B cell (primary cell): ENCODE measurements at regions not wholly inside any gene's neighbourhood (a gene's known extent, or its start where the extent isn't known, plus 50 kb on each side); places are given as distances from the start of the nearest gene placed in this dataset.

Experiments
- ATAC-seq: fragments of 200-7000 bp; cut with Tn5 transposase; one replicate; pipeline ENCODE4 v1.10.0; 2021; ENCODE audit warnings: low read depth, mild to moderate bottlenecking, moderate number of reproducible peaks, moderate library complexity
- CTCF ChIA-PET: fragments of 350-600 bp; sonication (Branson Sonifier 250); formaldehyde crosslinking; loops from one replicate; lab custom pipeline; 2021; ENCODE audit warnings: antibody characterized with exemption, inconsistent platforms; lab: Charles Lee
- POLR2A ChIA-PET: fragments of 350-600 bp; sonication (Branson Sonifier 250); formaldehyde crosslinking; loops from one replicate; lab custom pipeline; 2021; ENCODE audit warnings: antibody characterized with exemption; lab: Charles Lee
- DNase-seq: peaks from one replicate; pipeline ENCODE4 v3.0.0; 2013
- H2AFZ ChIP-seq: 2 replicates; pipeline ENCODE4 v1.6.1; 2012; ENCODE audit warnings: mild to moderate bottlenecking, low read depth, low read length; ENCODE audit not compliant: insufficient read depth, poor library complexity, severe bottlenecking
- H3K27ac ChIP-seq, 2 donors: 1 replicate in 1 of 2; 2 replicates in 1 of 2; pipeline ENCODE4 v1.5.1; 2012 to 2013; ENCODE audit warnings: low read length in 2 of 2, mild to moderate bottlenecking in 2 of 2, moderate library complexity in 1 of 2
- H3K27me3 ChIP-seq, 4 experiments: fragments of 200-600 bp in 1 of 4; sonication (generic) in 1 of 4; replicated peaks in 1 of 4; 1 replicate in 2 of 4; 2 replicates in 2 of 4; pipeline versions ENCODE4 v1.6.1 to v1.7.0; 2013 to 2016; ENCODE audit warnings: low read length in 3 of 4, mild to moderate bottlenecking in 2 of 4, mixed read lengths in 1 of 4, moderate library complexity in 1 of 4; ENCODE audit not compliant: insufficient read depth in 4 of 4, control insufficient read depth in 3 of 4; ENCODE audit errors: control extremely low read depth in 1 of 4
- H3K36me3 ChIP-seq, 2 experiments: replicated peaks in 1 of 2; 1 replicate in 1 of 2; 2 replicates in 1 of 2; pipeline versions ENCODE4 v1.6.1 to v1.7.1; 2013; ENCODE audit warnings: low read length in 1 of 2; ENCODE audit not compliant: insufficient read depth in 2 of 2, control insufficient read depth in 1 of 2; ENCODE audit errors: control extremely low read depth in 1 of 2, extremely low read depth in 1 of 2
- H3K4me1 ChIP-seq, 2 donors: fragments of 200-600 bp in 1 of 2; sonication (generic) in 1 of 2; 1 replicate in 1 of 2; 2 replicates in 1 of 2; pipeline versions ENCODE4 v1.5.1 to v1.6.1; 2013 to 2017; ENCODE audit warnings: low read length in 2 of 2; ENCODE audit not compliant: control insufficient read depth in 2 of 2, insufficient read depth in 2 of 2
- H3K4me2 ChIP-seq: replicated peaks from 2 replicates; pipeline ENCODE3; 2012; ENCODE audit warnings: mild to moderate bottlenecking, low read depth, low read length; ENCODE audit not compliant: poor library complexity, severe bottlenecking
- H3K4me3 ChIP-seq, 5 experiments: fragments of 200-600 bp in 1 of 5; sonication (generic) in 1 of 5; 1 replicate in 3 of 5; 2 replicates in 2 of 5; pipeline versions ENCODE4 v1.5.1 to v1.7.0; 2011 to 2016; ENCODE audit warnings: low read length in 4 of 5, mild to moderate bottlenecking in 4 of 5, low read depth in 2 of 5, control low read depth in 1 of 5, moderate library complexity in 1 of 5; ENCODE audit not compliant: insufficient read depth in 1 of 5; ENCODE audit errors: control extremely low read depth in 1 of 5, extremely low read depth in 1 of 5
- H3K79me2 ChIP-seq: fragments of 200-600 bp; sonication (generic); one replicate; pipeline ENCODE4 v1.6.0; 2016; ENCODE audit warnings: low read length; ENCODE audit not compliant: control insufficient read depth, insufficient read depth
- H3K9ac ChIP-seq: fragments of 200-600 bp; sonication (generic); 2 replicates; pipeline ENCODE4 v1.6.1; 2017; ENCODE audit warnings: mild to moderate bottlenecking, low read length, moderate library complexity
- H3K9me3 ChIP-seq, 3 donors: one replicate each; pipeline versions ENCODE4 v1.6.1 to v1.7.1; 2013; ENCODE audit warnings: low read length in 2 of 3; ENCODE audit not compliant: control insufficient read depth in 2 of 3, insufficient read depth in 1 of 3; ENCODE audit errors: control extremely low read depth in 1 of 3
- H4K20me1 ChIP-seq: 2 replicates; pipeline ENCODE4 v1.6.0; 2012; ENCODE audit warnings: mild to moderate bottlenecking, low read length; ENCODE audit not compliant: insufficient read depth, control insufficient read depth, poor library complexity, severe bottlenecking
- H3K27ac Mint-ChIP-seq: one replicate; pipeline ENCODE4 v1.8.0; 2021; ENCODE audit warnings: mixed read lengths
- H3K27me3 Mint-ChIP-seq: one replicate; pipeline ENCODE4 v1.8.0; 2021; ENCODE audit warnings: mixed read lengths
- H3K4me1 Mint-ChIP-seq: one replicate; pipeline ENCODE4 v1.8.0; 2021; ENCODE audit warnings: mixed read lengths
- H3K4me3 Mint-ChIP-seq: one replicate; pipeline ENCODE4 v1.8.0; 2021; ENCODE audit warnings: mixed read lengths
- H3K9me3 Mint-ChIP-seq: one replicate; pipeline ENCODE4 v1.8.0; 2022; ENCODE audit warnings: mixed read lengths; ENCODE audit not compliant: insufficient read depth
- CTCF ChIP-seq: fragments of 200-600 bp; IDR thresholded peaks from one replicate; pipeline ENCODE4 v1.8.0; 2022; ENCODE audit warnings: antibody characterized with exemption, mild to moderate bottlenecking
- EZH2 ChIP-seq: IDR thresholded peaks from 2 replicates; pipeline ENCODE4 v1.6.1; 2012; ENCODE audit warnings: borderline replicate concordance, low read depth, mild to moderate bottlenecking, moderate library complexity, low read length; ENCODE audit not compliant: insufficient read depth, poor library complexity, severe bottlenecking
- WGBS: methylation state at CpG from one replicate; pipeline ENCODE4 v1.1.5; 2013; ENCODE audit warnings: missing lambda C conversion rate; ENCODE audit not compliant: insufficient coverage; 5-methylcytosine and 5-hydroxymethylcytosine counted together
- intact Hi-C: fragments of 100-400 bp; cut with micrococcal nuclease; formaldehyde crosslinking; loops from one replicate; pipeline ENCODE4 v1.10.0; 2022

GRCh38 chr3:132246212-132246611 is 71.0 kb upstream of the ACP3 start:
- CTCF ChIA-PET: no interaction called here
- DNase-seq (no peak), ATAC-seq (no peak)
- Histone ChIP-seq H2AFZ (no peak overlapping the region), H3K4me2 (no peak overlapping the region), H3K4me1 (no peaks in the 10 kb centered on the region), H3K36me3 (no peaks in the 10 kb centered on the region), H3K9me3 (no peaks in the 10 kb centered on the region), H3K9ac (no peak overlapping the region), H3K27me3 (no peaks in the 10 kb centered on the region), H3K79me2 (no peaks in the 10 kb centered on the region), H4K20me1 (no peaks in the 10 kb centered on the region), H3K27ac (no peak overlapping the region), H3K4me3 (no peak overlapping the region)
- 33% methylated on average over 1 of the region's 3 CpGs for WGBS
- H3K27me3 Mint-ChIP-seq: peaks cover 49% of the 10 kb centered on the region
- H3K4me1 Mint-ChIP-seq: no peaks in the 10 kb centered on the region
- no peaks in the 10 kb centered on the region for H3K9me3 Mint-ChIP-seq
- TF ChIP-seq CTCF (no peak), EZH2 (no peak)
- H3K27ac Mint-ChIP-seq: no peak overlapping the region
- POLR2A ChIA-PET: no interaction called here
- H3K4me3 Mint-ChIP-seq: no peak overlapping the region
- intact Hi-C loops: no loop called here

- TF ChIP-seq CTCF (no peak), EZH2 (no peak)
- Histone ChIP-seq H3K9me3 (no peaks in the 10 kb centered on the region), H3K4me2 (no peak overlapping the region), H3K27ac (no peak overlapping the region), H2AFZ (no peak overlapping the region), H4K20me1 (no peaks in the 10 kb centered on the region), H3K4me1 (no peaks in the 10 kb centered on the region), H3K9ac (no peak overlapping the region), H3K4me3 (no peak overlapping the region), H3K27me3 (no peaks in the 10 kb centered on the region), H3K36me3 (no peaks in the 10 kb centered on the region), H3K79me2 (no peaks in the 10 kb centered on the region)
- intact Hi-C loops: no loop called here
- POLR2A ChIA-PET: no interaction called here
- Mint-ChIP-seq H3K27me3 (peaks cover 39% of the 10 kb centered on the region), H3K9me3 (no peaks in the 10 kb centered on the region), H3K4me1 (no peaks in the 10 kb centered on the region), H3K27ac (no peak overlapping the region), H3K4me3 (no peak overlapping the region)
- ATAC-seq (no peak), DNase-seq (no peak)
- CTCF ChIA-PET: no interaction called here
- WGBS: no CpG with 5 or more reads among the region's 1 CpG
These were observed 70.0 kb upstream of the ACP3 start for GRCh38 chr3:132247211-132247610.
